ENCODE measurements at regions not wholly inside any gene's neighbourhood (a gene's known extent, or its start where the extent isn't known, plus 50 kb on each side); places are given as distances from the start of the nearest gene placed in this dataset.

- 58 to 67% methylated on average over 4 of the region's 4 CpGs for WGBS, 2 donors
- no peak for DNase-seq (ENCODE audit: low spot score in 2 of 2)
- TF ChIP-seq POLR2A (IDR thresholded peaks at IDR 0.05) (no peak), CTCF (IDR thresholded peaks at IDR 0.05) (no peak)
- intact Hi-C loops (cut with DNase I; ENCODE audit: low total_unique reads), result no loop called here
- no peak overlapping the region for H3K4me3 ChIP-seq (ENCODE audit: low read depth, poor library complexity, severe bottlenecking)
These were observed 555.2 kb upstream of the PCDH10 start for GRCh38 chr4:132593717-132594400.

- intact Hi-C loops (cut with DNase I; ENCODE audit: low total_unique reads), result no loop called here
- H3K4me3 ChIP-seq (ENCODE audit: low read depth, poor library complexity, severe bottlenecking), result no peak overlapping the region
- no peak for TF ChIP-seq CTCF (IDR thresholded peaks at IDR 0.05)
- TF ChIP-seq POLR2A (IDR thresholded peaks at IDR 0.05), result no peak
- no peak for DNase-seq (ENCODE audit: low spot score in 2 of 2)
- WGBS, 2 donors, result 84 to 86% methylated on average over 1 of the region's 1 CpG
These were observed 552.9 kb upstream of the PCDH10 start for GRCh38 chr4:132596186-132596585.

- intact Hi-C loops (cut with DNase I; ENCODE audit: low total_unique reads), result no loop called here
- no peak for DNase-seq (ENCODE audit: low spot score in 2 of 2)
- TF ChIP-seq POLR2A (IDR thresholded peaks at IDR 0.05), result no peak
- TF ChIP-seq CTCF (IDR thresholded peaks at IDR 0.05), result no peak
- no peak overlapping the region for H3K4me3 ChIP-seq (ENCODE audit: low read depth, poor library complexity, severe bottlenecking)
- 64 to 69% methylated on average over 4 of the region's 4 CpGs for WGBS, 2 donors
These were observed 543.5 kb upstream of the PCDH10 start for GRCh38 chr4:132605551-132605950.

GRCh38 chr4:132614682-132615081, 534.4 kb upstream of the PCDH10 start:
- no peak for TF ChIP-seq CTCF (IDR thresholded peaks at IDR 0.05)
- no peak for TF ChIP-seq POLR2A (IDR thresholded peaks at IDR 0.05)
- intact Hi-C loops (cut with DNase I; ENCODE audit: low total_unique reads), result no loop called here
- no peak overlapping the region for H3K4me3 ChIP-seq (ENCODE audit: low read depth, poor library complexity, severe bottlenecking)
- DNase-seq (ENCODE audit: low spot score in 2 of 2), result no peak

GRCh38 chr4:132619968-132620367, 529.1 kb upstream of the PCDH10 start:
- TF ChIP-seq CTCF (IDR thresholded peaks at IDR 0.05) (no peak), POLR2A (IDR thresholded peaks at IDR 0.05) (no peak)
- intact Hi-C loops (cut with DNase I; ENCODE audit: low total_unique reads), result no loop called here
- no peak overlapping the region for H3K4me3 ChIP-seq (ENCODE audit: low read depth, poor library complexity, severe bottlenecking)
- WGBS, 2 donors, result 77 to 83% methylated on average over 1 of the region's 1 CpG
- no peak for DNase-seq (ENCODE audit: low spot score in 2 of 2)

Measured in lower leg skin (tissue), 4 donors.